ENCODE measurements at regions not wholly inside any gene's neighbourhood (a gene's known extent, or its start where the extent isn't known, plus 50 kb on each side); places are given as distances from the start of the nearest gene placed in this dataset.
"Not testable (repeated sequence)": the region's sequence is repeated elsewhere in the genome, so short reads cannot be mapped to it uniquely, and the experiment has no call there.

DNA sequence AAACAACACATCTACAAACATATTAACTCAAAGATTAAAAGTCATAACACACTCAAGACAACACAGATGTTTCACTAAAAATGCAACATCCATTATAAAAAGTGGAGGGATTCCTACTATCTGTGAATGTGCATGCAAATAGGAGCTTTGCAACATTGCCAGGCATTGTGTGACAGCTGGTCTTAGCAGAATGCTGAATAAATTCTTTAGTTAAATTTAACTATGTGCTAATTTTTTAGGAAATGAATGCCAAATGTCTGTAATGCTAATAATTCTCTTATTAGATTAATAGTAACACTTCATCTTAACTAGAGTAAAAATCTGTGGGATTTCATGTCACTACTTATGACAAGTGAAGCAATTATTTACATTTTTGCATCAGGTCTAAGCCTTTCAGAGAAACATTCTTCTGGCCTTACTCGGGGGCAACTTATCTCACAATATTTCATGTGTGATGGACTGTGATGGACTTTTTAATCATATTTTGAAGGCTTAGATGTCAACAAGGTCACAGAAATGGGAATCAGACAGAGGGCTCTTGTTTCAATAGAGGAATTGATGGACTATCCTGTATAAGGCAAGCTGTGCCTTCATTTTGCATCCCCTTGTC, 524.6 kb upstream of the KCND2 start:
- DNase-seq = no peak

DNA sequence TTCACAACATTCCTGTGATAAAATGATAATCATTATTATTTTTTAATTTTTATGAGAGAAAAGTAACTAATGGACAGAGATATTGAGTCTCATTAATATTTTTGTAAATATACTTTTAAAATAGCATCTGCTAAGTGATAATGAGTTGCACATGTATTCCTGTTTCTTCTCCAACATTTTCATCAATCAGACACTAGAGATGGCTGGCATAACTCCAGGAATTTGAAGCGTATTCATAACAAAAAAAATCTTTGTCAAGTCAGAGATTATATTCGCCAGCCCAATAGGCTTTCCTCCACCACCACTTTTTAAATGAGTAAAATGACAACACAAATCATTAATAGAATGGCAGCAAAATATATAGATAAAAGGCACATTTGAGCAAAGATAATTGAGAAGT, 524.0 kb upstream of the KCND2 start:
- DNase-seq = no peak

DNA sequence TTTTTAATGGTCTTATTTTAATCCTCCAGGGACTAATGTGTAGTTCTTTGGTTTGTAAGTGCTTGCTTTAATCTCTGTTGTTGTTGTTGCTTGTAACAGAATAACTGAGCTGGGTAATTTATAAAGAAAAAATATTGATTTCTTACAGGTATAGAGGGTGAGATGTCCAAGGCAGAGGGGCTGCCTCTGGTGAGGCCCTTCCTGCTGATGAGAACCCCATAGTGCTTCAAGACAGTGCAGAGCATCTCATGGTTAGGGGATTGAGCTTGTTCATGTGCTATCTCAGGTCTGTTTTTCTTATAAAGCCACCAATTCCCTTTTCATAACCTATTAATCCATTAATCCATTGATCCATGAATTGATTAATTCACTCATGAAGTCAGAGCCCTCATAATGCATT, 516.3 kb upstream of the KCND2 start:
- DNase-seq = no peak

DNA sequence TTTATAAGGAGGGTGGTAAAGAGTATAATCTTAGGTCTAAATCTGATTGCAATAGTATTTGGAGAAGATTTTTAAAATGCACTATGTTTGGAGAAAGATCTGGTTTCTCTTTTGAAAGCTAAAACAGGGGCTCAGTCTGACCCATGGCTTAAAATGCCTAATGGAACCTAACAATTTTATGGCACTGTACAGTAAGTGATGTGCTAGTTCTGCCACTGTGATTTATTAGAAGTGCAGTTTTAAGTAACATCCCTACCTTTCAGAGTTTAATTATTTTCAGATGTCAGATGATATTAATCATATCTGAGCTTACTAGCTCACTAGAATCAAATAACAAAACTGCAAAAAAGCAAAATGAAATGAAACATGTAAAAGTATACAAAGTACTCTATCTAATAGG, 514.7 kb upstream of the KCND2 start:
- DNase-seq = no peak

DNA sequence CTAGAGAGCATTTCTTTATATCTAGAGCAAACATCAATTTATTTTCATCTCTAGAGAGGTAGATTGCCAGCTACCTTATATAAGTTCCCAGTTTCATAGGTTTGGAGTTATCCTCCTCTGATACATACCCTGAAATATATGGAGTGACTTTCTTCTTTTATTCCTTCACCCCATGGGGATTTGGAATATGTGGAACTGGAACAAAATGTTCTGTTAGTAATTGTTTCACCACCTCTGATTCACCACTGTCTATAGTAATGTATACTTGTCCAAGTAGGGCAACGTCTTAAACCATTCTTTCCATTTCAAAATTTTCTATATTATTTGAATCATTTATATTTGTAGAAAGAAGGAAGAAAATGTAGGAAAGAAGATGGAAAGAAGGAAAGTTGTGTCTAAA, 511.2 kb upstream of the KCND2 start:
- DNase-seq = no peak

DNA sequence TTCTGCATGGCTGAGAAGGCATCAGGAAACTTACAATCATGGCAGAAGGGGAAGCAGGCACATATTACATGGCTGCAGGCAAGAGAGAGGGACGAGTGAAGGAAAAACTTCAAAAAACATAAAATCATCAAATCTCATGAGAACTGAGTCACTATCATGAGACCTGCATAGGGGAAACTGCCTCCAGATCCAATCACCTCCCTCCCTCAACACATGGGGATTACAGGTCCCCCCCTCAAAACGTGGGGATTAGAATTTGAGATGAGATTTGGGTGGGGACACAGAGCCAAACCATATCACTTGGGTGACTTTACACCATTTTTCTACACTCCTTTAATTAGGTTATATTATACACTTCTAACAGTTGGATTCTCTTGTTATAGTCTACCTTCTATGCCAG, 490.7 kb upstream of the KCND2 start:
- DNase-seq = no peak

DNA sequence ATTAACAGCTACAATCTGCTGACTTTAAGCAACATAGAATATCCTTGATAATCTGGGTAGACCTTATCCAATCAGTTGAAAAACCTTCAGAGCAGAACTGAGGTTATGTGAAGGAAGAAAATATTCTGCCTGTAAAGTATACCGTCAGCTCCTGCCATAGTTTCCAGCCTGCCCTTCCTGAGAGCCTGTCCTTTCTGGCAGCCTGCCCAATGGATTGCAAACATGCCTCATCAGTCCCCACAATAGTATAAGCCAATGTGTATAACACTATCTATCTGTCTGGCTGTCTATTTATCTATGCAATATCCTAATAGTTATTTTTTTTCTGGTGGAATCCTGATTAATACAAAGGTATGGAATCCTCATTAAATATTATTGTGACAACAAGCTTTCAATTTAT, 489.2 kb upstream of the KCND2 start:
- DNase-seq = no peak

DNA sequence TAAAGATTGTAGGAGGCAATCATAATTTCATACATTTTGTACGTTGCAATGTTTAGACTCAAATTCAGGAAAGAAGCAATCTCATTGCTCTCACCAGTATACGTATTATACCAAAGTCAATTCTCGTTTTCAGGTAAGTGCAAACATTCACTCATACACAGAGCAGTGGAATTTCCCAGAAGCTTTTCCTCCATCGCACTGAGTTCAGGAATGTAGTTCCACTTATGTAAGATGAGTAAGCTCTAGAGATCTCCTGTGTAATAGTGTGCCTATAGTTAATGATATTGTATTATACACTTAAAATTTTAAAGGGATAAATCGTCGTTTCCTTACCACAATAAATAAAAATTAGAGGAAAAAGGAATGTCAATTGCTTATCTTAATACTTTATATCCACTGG, 470.8 kb upstream of the KCND2 start:
- no peak for DNase-seq

DNA sequence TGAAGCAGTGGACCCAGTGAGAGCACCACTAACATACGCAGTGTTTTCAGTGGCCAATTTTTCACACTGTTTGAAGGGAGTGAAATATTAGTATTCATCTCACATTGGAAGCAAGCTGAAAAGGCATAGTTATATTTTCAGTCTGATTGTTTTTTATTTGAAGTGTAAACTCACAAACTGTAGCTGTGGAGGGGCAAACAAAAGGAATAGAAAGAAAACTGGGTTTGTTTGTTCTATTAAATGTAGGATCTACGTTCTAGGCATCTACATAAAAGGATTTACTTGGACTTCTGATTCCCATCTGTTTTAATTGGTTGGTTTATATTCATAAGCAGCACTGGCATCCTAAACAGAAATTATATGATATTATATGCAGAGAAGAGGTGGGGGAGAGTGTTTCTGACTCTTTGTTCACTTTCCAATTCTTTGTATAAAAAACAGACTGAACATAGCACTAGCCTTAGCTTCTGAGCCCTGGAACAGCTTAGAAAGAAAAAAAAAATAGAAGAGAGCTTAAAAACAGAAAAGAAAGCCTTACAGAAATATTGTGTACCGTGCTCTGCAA, 447.8 kb upstream of the KCND2 start:
- DNase-seq = no peak

DNA sequence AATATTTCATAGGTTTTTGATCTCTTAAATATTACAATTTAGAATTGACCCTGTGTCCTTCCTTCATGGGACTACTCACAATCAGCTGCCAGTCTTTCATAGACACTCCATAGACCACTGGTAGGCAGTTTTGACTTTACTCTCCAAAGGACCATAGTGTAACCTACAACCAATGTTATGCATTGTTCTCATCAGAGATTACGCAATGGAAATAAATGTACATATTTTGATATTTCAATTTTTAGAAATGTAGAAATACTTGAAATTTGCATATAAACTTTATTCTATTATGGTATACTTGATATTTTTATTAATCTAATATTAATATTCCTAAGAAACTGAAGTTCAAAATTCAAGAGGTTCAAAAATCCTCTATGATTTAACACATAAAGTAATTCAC, 446.4 kb upstream of the KCND2 start:
- no peak for DNase-seq

DNA sequence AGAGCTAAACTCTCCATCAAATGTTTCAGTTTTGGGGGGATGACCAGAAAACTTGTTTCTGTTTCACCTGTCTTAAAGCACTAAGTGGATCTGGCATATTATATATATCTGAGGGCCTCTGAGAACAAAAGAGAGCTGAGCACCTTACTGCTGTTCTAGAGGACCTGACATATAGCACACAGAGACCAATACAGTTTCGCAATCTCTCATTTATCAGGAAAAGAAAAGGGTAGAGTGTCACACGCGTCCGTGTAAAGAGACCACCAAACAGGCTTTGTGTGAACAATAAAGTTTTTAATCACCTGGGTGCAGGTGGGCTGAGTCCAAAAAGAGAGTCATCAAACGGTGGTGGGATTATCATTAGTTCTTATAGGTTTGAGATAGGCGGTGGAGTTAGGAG, 434.5 kb upstream of the KCND2 start:
- no peak for DNase-seq

DNA sequence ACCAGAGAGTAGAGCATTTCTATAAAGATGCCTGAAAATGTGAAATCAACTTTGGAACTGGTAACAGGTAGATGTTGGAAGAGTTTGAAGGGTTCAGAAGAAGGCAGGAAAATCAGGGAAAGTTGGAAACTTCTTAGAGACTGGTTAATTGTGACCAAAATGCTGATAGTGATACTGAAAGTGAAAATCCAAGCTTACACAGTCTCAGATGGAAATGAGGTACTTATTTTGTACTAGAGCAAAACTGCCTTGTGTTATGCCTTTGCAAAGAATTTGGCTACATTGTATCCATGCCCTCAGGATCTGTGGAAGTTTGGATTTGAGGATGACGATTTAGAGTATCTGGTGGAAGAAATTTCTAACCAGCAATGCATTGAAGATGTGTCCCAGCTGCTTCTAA, 430.6 kb upstream of the KCND2 start:
- DNase-seq = peak; percentile 28

DNA sequence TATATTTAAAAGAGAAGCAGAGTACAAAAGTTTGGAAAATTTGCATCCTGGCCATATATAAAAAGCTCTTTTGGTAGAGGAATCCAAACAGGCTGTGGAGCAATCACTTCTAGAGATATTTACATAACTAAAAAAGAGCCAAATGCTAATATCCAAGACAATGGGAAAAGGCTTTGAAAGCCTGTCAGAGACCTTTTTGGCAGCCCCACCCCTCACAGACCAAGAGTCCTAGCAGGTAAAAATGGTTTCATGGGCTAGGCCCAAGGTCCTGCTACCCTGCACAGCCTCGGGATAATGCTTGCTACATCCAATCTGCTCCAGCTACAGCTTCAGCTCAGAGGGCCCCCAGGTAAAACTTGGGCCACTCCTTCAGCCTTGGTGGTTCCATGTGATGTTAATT, 430.2 kb upstream of the KCND2 start:
- DNase-seq = no peak

DNA sequence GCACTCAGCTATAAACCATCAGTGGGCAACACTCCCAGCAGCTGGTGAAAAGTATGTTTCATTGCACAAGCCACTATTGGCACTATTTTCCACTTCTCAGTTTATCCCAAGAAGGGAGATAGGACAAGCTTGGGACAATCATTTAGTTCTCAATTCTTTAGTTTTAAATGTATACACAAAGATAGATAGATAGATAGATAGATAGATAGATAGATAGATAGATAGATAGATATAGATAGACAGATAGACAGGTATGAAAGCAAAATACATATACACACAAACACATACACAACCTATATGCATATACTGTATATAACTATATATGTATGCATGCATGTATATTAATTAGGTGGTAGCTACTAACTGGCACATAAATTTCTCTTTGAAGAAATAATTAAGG, 411.6 kb upstream of the KCND2 start:
- no peak for DNase-seq

DNA sequence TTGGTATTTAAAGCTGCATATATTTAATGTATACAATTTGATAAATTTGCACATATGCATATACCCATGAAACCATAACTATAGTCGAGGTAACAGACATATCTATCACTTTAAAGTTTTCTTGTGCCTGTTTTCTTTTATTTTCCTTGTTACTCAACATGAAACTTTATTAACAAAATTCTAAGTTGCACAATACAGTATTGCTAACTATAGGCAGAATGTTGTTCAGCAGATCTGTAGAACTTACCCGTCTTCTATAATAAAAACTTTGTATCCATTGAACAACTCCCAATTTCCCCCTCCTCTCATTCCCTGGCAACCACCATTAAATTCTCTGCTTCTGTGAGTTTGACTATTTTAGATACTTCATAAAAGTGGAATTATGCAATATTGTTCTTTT, 404.6 kb upstream of the KCND2 start:
- DNase-seq = no peak

DNA sequence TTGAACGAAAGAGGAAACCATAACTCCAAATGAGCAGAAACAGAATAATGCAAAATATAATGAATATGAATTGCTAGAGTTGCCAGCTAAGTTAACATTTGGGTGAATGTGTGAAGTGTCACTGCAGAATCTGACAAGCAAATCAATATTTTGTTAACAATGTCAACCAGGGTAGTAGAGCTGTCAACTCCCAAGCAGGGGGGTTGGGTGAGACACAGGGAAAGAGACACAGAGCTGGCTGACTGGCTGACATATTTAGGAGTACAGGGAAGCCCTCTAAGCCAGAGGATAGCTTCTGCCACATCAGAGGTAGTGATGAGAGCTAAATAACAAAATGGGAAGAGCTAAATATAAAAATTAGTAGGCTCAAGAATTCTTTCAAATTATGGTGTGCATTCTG, 393.1 kb upstream of the KCND2 start:
- DNase-seq = peak; percentile 32

DNA sequence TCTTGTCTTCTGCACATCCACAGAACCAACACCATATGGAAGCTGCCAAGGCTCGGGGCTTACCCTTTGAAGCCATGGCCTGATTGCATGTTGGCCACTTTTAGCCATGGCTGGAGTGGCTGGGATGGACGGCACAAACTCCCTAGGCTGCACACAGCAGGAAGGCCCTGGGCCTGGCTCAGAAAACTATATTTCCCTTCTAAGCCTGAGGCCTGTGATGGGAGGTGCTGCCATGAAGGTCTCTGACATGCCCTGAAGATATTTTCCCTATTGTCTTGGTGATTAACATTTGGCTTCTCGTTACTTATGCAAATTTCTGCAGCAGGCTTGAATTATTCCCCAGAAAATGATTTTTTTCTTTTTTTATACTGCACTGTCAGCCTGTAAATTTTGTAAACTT, 387.0 kb upstream of the KCND2 start:
- DNase-seq = no peak

DNA sequence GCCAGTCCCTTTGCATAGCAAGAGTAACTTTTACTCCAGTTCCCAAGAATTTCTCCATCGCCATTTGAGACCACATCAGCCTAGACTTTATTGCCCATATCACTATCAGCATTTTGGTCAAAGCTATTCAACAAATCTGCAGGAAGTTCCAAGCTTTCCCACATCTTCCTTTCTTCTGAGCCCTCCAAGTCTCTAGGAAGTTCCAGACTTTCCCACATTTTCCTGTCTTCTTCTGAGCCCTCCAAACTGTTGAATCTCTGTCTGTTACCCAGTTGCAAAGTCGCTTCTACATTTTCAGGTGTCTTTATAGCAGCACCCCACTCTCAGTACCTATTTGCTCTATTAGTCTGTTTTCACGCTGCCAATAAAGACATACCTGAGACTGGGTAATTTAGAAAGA, 386.4 kb upstream of the KCND2 start:
- DNase-seq = not testable (repeated sequence)

DNA sequence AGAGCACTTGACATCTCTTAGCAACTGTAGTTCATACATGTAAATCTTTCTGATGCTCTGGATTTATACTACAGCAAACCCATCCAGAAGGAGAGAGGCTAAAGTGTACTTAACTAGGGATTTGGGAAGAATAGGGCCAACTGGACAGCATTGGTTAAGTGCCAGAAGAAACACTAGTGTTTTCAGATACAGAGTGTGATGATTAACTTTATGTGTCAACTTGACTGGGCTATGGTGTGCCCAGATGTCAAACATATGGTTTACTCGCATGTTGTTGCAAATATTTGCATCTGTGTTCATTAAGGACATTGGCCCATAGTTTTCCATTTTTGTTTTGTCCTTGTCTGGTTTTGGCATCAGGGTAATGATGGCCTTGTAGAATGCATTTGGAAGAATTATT, 384.7 kb upstream of the KCND2 start:
- no peak for DNase-seq

DNA sequence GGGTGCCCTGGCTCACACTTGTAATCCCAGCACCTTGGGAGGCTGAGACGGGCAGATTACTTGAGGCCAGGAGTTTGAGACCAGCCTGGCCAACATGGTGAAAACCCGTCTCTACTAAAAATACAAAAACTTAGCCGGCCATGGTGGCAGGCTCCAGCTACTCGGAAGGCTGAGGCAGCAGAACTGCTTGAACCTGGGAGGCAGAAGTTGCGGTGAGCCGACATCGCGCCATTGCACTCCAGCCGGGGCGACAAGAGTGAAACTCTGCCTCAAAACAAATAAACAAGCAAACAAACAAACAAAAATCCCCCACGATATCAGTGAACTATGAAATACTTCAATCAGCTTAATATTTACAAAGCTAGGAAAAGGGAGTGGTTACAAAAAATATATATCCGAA, 382.3 kb upstream of the KCND2 start:
- DNase-seq = no peak

DNA sequence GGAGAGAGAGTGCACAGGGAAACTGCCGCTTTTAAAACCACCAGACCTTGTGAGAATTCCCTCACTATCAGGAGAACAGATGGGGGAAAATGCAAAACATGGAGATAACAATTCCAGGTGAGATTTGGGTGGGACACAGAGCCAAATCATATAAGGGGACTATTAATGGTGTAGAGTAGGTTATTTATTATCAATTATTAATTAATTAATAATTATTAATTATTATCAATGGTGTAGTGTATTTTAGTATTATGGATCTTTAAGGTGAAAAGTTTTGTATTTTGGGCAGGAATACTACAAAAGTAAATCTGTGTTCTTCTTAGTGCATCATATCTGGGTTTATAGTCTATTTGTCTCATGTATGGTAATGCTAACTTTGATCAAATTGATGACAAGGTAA, 377.7 kb upstream of the KCND2 start:
- no peak for DNase-seq

DNA sequence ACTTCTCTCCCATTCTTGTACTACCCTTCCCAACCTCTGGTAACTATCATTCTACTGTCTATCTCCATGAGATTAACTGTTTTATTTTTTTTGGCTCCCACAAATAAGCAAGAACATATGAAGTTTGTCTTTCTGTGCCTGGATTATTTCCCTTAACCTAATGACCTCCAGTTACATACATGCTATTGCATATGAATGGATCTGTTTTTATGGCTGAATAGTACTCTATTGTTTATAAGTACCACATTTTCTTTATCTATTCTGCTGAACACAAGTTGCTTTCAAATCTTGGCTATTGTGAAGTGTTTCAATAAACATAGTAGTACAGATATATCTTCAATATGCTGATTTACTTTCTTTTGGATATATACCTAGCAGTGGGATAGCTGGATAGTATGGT, 376.6 kb upstream of the KCND2 start:
- DNase-seq = no peak

DNA sequence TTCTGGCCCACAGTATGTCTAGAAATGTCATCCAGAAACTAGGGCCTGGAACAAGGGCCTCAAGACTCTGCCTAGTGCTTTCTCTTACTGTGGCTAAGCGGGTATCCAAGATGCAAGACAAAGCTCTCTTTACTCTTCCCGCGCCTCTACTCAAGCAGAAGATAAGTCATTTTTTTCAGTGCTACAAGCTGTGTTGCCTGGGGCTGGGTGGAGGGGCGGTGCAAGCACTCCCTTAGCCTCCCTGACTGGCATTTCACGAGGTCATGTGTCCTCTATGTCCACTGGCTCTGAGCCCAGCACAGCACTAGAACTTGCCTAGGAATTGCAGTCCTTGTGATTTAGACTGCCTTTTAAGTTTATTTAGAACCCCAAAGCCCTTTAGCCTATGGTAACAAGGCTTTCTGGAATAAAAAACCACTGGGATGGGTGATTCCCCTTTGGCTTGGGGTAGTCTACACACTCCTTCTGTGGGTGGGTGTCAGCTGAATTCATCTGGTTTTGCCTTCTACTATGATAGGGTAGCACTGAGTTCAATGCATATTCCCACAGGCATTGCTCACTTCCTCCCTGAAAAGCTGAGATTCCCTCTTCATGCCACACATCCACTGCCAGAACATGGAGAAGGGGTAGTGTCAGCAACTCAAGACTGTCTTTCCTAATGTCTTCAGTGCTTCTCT, 371.8 kb upstream of the KCND2 start:
- no peak for DNase-seq

DNA sequence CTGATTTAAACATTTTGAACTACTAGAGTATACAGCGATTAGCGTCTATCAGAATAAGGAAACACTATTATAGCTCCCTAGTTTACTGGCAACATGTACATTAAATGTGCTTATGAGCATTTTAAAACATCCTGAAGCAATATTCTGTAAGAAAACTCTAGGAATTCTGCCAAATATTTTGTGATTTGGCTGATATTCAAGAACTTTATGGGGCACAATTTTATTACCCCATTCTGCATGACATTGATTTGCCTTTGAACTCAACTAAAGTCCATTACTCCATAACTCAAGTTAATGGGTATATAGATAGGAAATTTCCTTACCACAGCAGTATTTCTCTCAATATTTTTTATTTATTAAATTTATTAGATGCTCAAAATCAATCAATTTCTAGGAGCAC, 369.9 kb upstream of the KCND2 start:
- DNase-seq = no peak

DNA sequence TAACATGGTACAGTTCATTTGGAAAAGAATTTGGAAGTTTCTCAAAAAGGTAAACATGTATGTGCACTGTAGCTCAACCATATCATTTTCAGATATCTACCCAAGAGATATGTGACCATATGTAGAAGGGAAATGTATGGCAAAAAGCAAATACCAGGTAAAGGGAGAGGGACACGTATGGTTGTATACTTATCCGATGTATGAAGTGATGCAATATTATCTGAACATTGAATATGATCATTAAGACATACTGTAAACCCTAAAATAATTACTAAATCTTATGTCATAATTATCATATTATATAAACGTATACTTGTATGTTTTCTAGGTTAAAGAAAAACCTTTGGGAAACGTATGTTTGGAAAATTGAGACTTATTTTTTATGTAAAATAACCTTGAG, 367.5 kb upstream of the KCND2 start:
- DNase-seq = no peak
